ENCODE measurements at regions not wholly inside any gene's neighbourhood (a gene's known extent, or its start where the extent isn't known, plus 50 kb on each side); places are given as distances from the start of the nearest gene placed in this dataset.

DNA sequence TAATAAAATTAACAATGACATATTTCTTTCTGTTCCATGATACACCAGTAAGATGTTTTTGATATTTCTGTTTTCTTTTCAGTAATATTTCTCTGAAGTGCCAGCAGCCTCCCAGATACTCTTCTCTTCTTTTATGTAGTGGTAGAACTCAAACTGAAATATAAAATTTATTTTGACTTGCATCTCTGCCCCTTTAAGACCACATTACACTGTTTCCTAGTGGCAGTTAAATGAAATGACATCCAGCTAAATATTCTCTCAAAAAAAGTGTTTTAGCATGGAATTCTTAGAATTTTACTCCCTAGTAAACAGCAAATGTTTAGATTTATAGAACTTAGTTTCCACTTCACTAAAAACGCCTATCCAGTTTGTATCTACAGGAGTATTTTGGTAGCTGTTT lies 237.2 kb upstream of the MTPN start:
- H3K36me3 ChIP-seq (ENCODE audit: control insufficient read depth, insufficient read depth, low read length): no peaks in the 10 kb centered on the region
- H3K4me1 ChIP-seq (ENCODE audit: control insufficient read depth, insufficient read depth, low read length): no peaks in the 10 kb centered on the region
- no peaks in the 10 kb centered on the region for H3K9me3 ChIP-seq (ENCODE audit: control insufficient read depth, insufficient read depth, low read depth, low read length)
- H3K9ac ChIP-seq (ENCODE audit: low read length): no peak overlapping the region
- H3K27me3 ChIP-seq (ENCODE audit: control insufficient read depth, insufficient read depth, low read length): no peaks in the 10 kb centered on the region
- H3K27ac ChIP-seq (ENCODE audit: low read depth, low read length): no peak overlapping the region
- H3K4me3 ChIP-seq (ENCODE audit: low read depth, low read length): no peak overlapping the region

GRCh38 chr7:136213012-136213411 lies 235.9 kb upstream of the MTPN start:
- Histone ChIP-seq H3K27me3 (ENCODE audit: control insufficient read depth, insufficient read depth, low read length) (no peaks in the 10 kb centered on the region), H3K27ac (ENCODE audit: low read depth, low read length) (no peak overlapping the region), H3K9ac (ENCODE audit: low read length) (no peak overlapping the region), H3K36me3 (ENCODE audit: control insufficient read depth, insufficient read depth, low read length) (no peaks in the 10 kb centered on the region), H3K4me1 (ENCODE audit: control insufficient read depth, insufficient read depth, low read length) (no peaks in the 10 kb centered on the region), H3K9me3 (ENCODE audit: control insufficient read depth, insufficient read depth, low read depth, low read length) (no peaks in the 10 kb centered on the region), H3K4me3 (ENCODE audit: low read depth, low read length) (no peak overlapping the region)

DNA sequence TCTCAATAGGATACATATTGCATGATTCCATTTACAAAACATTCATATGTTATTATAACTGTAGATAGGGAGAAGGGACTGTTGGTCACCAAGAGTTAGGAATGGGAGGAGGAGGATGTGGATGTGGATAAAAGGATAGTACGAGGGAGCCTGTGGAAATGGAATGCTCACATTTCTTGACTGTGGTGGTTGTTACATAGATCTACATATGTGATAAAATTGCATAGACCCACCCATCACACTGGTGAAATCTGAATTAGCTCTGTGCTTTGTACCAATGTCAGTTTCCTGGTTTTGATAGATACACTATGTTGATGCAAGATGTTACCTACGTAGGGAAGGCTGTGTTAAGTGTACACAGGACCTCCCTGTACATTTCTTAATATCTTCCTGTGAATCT lies 233.5 kb upstream of the MTPN start:
- Histone ChIP-seq H3K4me1 (ENCODE audit: control insufficient read depth, insufficient read depth, low read length) (no peaks in the 10 kb centered on the region), H3K27me3 (ENCODE audit: control insufficient read depth, insufficient read depth, low read length) (no peaks in the 10 kb centered on the region), H3K9ac (ENCODE audit: low read length) (no peak overlapping the region), H3K27ac (ENCODE audit: low read depth, low read length) (no peak overlapping the region), H3K9me3 (ENCODE audit: control insufficient read depth, insufficient read depth, low read depth, low read length) (no peaks in the 10 kb centered on the region), H3K36me3 (ENCODE audit: control insufficient read depth, insufficient read depth, low read length) (no peaks in the 10 kb centered on the region), H3K4me3 (ENCODE audit: low read depth, low read length) (no peak overlapping the region)

DNA sequence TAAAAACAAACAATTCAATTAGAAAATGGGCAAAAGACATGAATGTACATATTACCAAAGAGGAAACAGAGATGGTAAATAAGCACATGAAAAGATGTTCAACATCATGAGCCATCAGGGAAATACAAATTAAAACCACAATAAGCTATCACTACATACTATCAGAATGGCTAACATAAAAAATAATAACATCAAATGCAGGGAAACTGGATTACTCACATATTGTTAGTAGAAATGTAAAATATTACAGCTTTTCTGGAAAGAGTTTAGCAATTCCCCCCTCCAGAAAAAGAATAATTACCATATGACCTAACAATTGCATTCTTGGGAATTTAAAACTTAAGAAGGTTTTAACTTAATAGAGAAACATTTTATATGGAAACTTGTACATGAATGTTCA lies 232.9 kb upstream of the MTPN start:
- no peaks in the 10 kb centered on the region for H3K4me1 ChIP-seq (ENCODE audit: control insufficient read depth, insufficient read depth, low read length)
- H3K9me3 ChIP-seq (ENCODE audit: control insufficient read depth, insufficient read depth, low read depth, low read length): no peaks in the 10 kb centered on the region
- H3K36me3 ChIP-seq (ENCODE audit: control insufficient read depth, insufficient read depth, low read length): no peaks in the 10 kb centered on the region
- no peaks in the 10 kb centered on the region for H3K27me3 ChIP-seq (ENCODE audit: control insufficient read depth, insufficient read depth, low read length)
- H3K27ac ChIP-seq (ENCODE audit: low read depth, low read length): no peak overlapping the region
- H3K4me3 ChIP-seq (ENCODE audit: low read depth, low read length): no peak overlapping the region
- H3K9ac ChIP-seq (ENCODE audit: low read length): no peak overlapping the region

DNA sequence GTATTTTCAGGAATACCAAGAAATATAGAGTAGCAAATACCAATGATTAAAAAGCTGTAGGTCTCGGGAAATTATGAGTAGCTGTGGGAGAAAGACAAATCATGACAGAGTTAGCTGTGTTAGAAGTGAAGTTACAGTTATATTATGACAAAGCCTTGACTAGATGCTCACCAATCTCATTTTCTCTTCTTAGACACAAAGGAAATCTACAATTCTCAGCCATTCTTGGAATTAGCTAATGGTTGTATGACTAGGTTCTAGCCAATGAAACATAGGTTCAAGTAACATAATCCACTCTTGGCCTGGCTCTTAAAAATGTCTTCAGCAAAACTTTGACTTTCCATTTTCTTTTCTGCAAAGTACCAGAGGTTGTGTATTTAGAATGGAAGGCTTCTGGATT lies 228.8 kb upstream of the MTPN start:
- H3K4me3 ChIP-seq (ENCODE audit: low read depth, low read length): no peak overlapping the region
- H3K27ac ChIP-seq (ENCODE audit: low read depth, low read length): no peak overlapping the region
- no peaks in the 10 kb centered on the region for H3K4me1 ChIP-seq (ENCODE audit: control insufficient read depth, insufficient read depth, low read length)
- H3K36me3 ChIP-seq (ENCODE audit: control insufficient read depth, insufficient read depth, low read length): no peaks in the 10 kb centered on the region
- H3K27me3 ChIP-seq (ENCODE audit: control insufficient read depth, insufficient read depth, low read length): no peaks in the 10 kb centered on the region
- H3K9me3 ChIP-seq (ENCODE audit: control insufficient read depth, insufficient read depth, low read depth, low read length): no peaks in the 10 kb centered on the region
- H3K9ac ChIP-seq (ENCODE audit: low read length): no peak overlapping the region

- no peak overlapping the region for H3K9ac ChIP-seq (ENCODE audit: low read length)
- no peaks in the 10 kb centered on the region for H3K9me3 ChIP-seq (ENCODE audit: control insufficient read depth, insufficient read depth, low read depth, low read length)
- no peaks in the 10 kb centered on the region for H3K36me3 ChIP-seq (ENCODE audit: control insufficient read depth, insufficient read depth, low read length)
- no peak overlapping the region for H3K4me3 ChIP-seq (ENCODE audit: low read depth, low read length)
- no peaks in the 10 kb centered on the region for H3K4me1 ChIP-seq (ENCODE audit: control insufficient read depth, insufficient read depth, low read length)
- H3K27ac ChIP-seq (ENCODE audit: low read depth, low read length): no peak overlapping the region
- no peaks in the 10 kb centered on the region for H3K27me3 ChIP-seq (ENCODE audit: control insufficient read depth, insufficient read depth, low read length)
Observed at GRCh38 chr7:136198168-136198567, 221.0 kb upstream of the MTPN start.

GRCh38 chr7:136194878-136195277 lies 217.7 kb upstream of the MTPN start:
- Histone ChIP-seq H3K4me3 (ENCODE audit: low read depth, low read length) (no peak overlapping the region), H3K27ac (ENCODE audit: low read depth, low read length) (no peak overlapping the region), H3K4me1 (ENCODE audit: control insufficient read depth, insufficient read depth, low read length) (no peaks in the 10 kb centered on the region), H3K27me3 (ENCODE audit: control insufficient read depth, insufficient read depth, low read length) (no peaks in the 10 kb centered on the region), H3K9me3 (ENCODE audit: control insufficient read depth, insufficient read depth, low read depth, low read length) (no peaks in the 10 kb centered on the region), H3K36me3 (ENCODE audit: control insufficient read depth, insufficient read depth, low read length) (no peaks in the 10 kb centered on the region), H3K9ac (ENCODE audit: low read length) (no peak overlapping the region)

GRCh38 chr7:136193940-136194339 lies 216.8 kb upstream of the MTPN start:
- Histone ChIP-seq H3K4me1 (ENCODE audit: control insufficient read depth, insufficient read depth, low read length) (no peaks in the 10 kb centered on the region), H3K9me3 (ENCODE audit: control insufficient read depth, insufficient read depth, low read depth, low read length) (no peaks in the 10 kb centered on the region), H3K27me3 (ENCODE audit: control insufficient read depth, insufficient read depth, low read length) (no peaks in the 10 kb centered on the region), H3K36me3 (ENCODE audit: control insufficient read depth, insufficient read depth, low read length) (no peaks in the 10 kb centered on the region), H3K27ac (ENCODE audit: low read depth, low read length) (no peak overlapping the region), H3K4me3 (ENCODE audit: low read depth, low read length) (no peak overlapping the region), H3K9ac (ENCODE audit: low read length) (no peak overlapping the region)

GRCh38 chr7:136189506-136189998 lies 212.4 kb upstream of the MTPN start:
- Histone ChIP-seq H3K27ac (ENCODE audit: low read depth, low read length) (no peak overlapping the region), H3K27me3 (ENCODE audit: control insufficient read depth, insufficient read depth, low read length) (no peaks in the 10 kb centered on the region), H3K36me3 (ENCODE audit: control insufficient read depth, insufficient read depth, low read length) (no peaks in the 10 kb centered on the region), H3K4me3 (ENCODE audit: low read depth, low read length) (no peak overlapping the region), H3K9ac (ENCODE audit: low read length) (no peak overlapping the region), H3K4me1 (ENCODE audit: control insufficient read depth, insufficient read depth, low read length) (no peaks in the 10 kb centered on the region), H3K9me3 (ENCODE audit: control insufficient read depth, insufficient read depth, low read depth, low read length) (no peaks in the 10 kb centered on the region)

- Histone ChIP-seq H3K4me3 (ENCODE audit: low read depth, low read length) (no peak overlapping the region), H3K27ac (ENCODE audit: low read depth, low read length) (no peak overlapping the region), H3K27me3 (ENCODE audit: control insufficient read depth, insufficient read depth, low read length) (no peaks in the 10 kb centered on the region), H3K36me3 (ENCODE audit: control insufficient read depth, insufficient read depth, low read length) (no peaks in the 10 kb centered on the region), H3K9ac (ENCODE audit: low read length) (no peak overlapping the region), H3K4me1 (ENCODE audit: control insufficient read depth, insufficient read depth, low read length) (no peaks in the 10 kb centered on the region), H3K9me3 (ENCODE audit: control insufficient read depth, insufficient read depth, low read depth, low read length) (no peaks in the 10 kb centered on the region)
Observed at GRCh38 chr7:136186281-136186680, 209.1 kb upstream of the MTPN start.

GRCh38 chr7:136184719-136185118 lies 207.6 kb upstream of the MTPN start:
- Histone ChIP-seq H3K36me3 (ENCODE audit: control insufficient read depth, insufficient read depth, low read length) (no peaks in the 10 kb centered on the region), H3K9ac (ENCODE audit: low read length) (no peak overlapping the region), H3K9me3 (ENCODE audit: control insufficient read depth, insufficient read depth, low read depth, low read length) (no peaks in the 10 kb centered on the region), H3K4me3 (ENCODE audit: low read depth, low read length) (no peak overlapping the region), H3K4me1 (ENCODE audit: control insufficient read depth, insufficient read depth, low read length) (no peaks in the 10 kb centered on the region), H3K27me3 (ENCODE audit: control insufficient read depth, insufficient read depth, low read length) (no peaks in the 10 kb centered on the region), H3K27ac (ENCODE audit: low read depth, low read length) (no peak overlapping the region)

- no peaks in the 10 kb centered on the region for H3K27me3 ChIP-seq (ENCODE audit: control insufficient read depth, insufficient read depth, low read length)
- H3K27ac ChIP-seq (ENCODE audit: low read depth, low read length): no peak overlapping the region
- no peaks in the 10 kb centered on the region for H3K36me3 ChIP-seq (ENCODE audit: control insufficient read depth, insufficient read depth, low read length)
Observed at GRCh38 chr7:136183981-136184380, 206.8 kb upstream of the MTPN start.

More at GRCh38 chr7:136183981-136184380, 206.8 kb upstream of the MTPN start:
- no peak overlapping the region for H3K4me3 ChIP-seq (ENCODE audit: low read depth, low read length)
- H3K9me3 ChIP-seq (ENCODE audit: control insufficient read depth, insufficient read depth, low read depth, low read length): no peaks in the 10 kb centered on the region
- no peak overlapping the region for H3K9ac ChIP-seq (ENCODE audit: low read length)
- no peaks in the 10 kb centered on the region for H3K4me1 ChIP-seq (ENCODE audit: control insufficient read depth, insufficient read depth, low read length)
